Activated gamma-delta T cell treated with Interleukin-2 at 50 U/mL for 16 hours (primary cell): ENCODE measurements at regions not wholly inside any gene's neighbourhood (a gene's known extent, or its start where the extent isn't known, plus 50 kb on each side); places are given as distances from the start of the nearest gene placed in this dataset.

ENCODE experiments used
- DNase-seq: peaks from one replicate; pipeline ENCODE4 v3.0.0-alpha.2; 2020

- DNase-seq, result no peak
Measured at GRCh38 chr16:86377251-86378022, 132.9 kb upstream of the FOXF1 start.

- no peak for DNase-seq
Measured at GRCh38 chr16:86378128-86378527, 132.2 kb upstream of the FOXF1 start.

- no peak for DNase-seq
Measured at GRCh38 chr16:86378831-86379504, 131.4 kb upstream of the FOXF1 start.

- DNase-seq, result no peak
Measured at GRCh38 chr16:86379505-86379846, 130.9 kb upstream of the FOXF1 start.

GRCh38 chr16:86380030-86380429 lies 130.3 kb upstream of the FOXF1 start:
- no peak for DNase-seq

- no peak for DNase-seq
Measured at GRCh38 chr16:86381491-86381890, 128.8 kb upstream of the FOXF1 start.

- no peak for DNase-seq
Measured at GRCh38 chr16:86382067-86382773, 128.1 kb upstream of the FOXF1 start.

- no peak for DNase-seq
Measured at GRCh38 chr16:86382774-86383407, 127.4 kb upstream of the FOXF1 start.

- DNase-seq, result no peak
Measured at GRCh38 chr16:86383488-86384262, 126.7 kb upstream of the FOXF1 start.

- no peak for DNase-seq
Measured at GRCh38 chr16:86384263-86384649, 126.1 kb upstream of the FOXF1 start.

- DNase-seq, result no peak
Measured at GRCh38 chr16:86384980-86385379, 125.3 kb upstream of the FOXF1 start.

- DNase-seq, result no peak
Measured at GRCh38 chr16:86387468-86388440, 122.6 kb upstream of the FOXF1 start.

GRCh38 chr16:86388976-86389375 lies 121.4 kb upstream of the FOXF1 start:
- no peak for DNase-seq

GRCh38 chr16:86389566-86390328 lies 120.6 kb upstream of the FOXF1 start:
- DNase-seq, result no peak

GRCh38 chr16:86390335-86390734 lies 120.0 kb upstream of the FOXF1 start:
- no peak for DNase-seq

- no peak for DNase-seq
Measured at GRCh38 chr16:86391486-86391885, 118.8 kb upstream of the FOXF1 start.

- DNase-seq, result no peak
Measured at GRCh38 chr16:86391984-86392383, 118.3 kb upstream of the FOXF1 start.

GRCh38 chr16:86392436-86393152 lies 117.7 kb upstream of the FOXF1 start:
- no peak for DNase-seq

- DNase-seq, result no peak
Measured at GRCh38 chr16:86393907-86394626, 116.3 kb upstream of the FOXF1 start.
